ENCODE measurements at regions not wholly inside any gene's neighbourhood (a gene's known extent, or its start where the extent isn't known, plus 50 kb on each side); places are given as distances from the start of the nearest gene placed in this dataset.

GRCh38 chr9:38338342-38339018, 54.0 kb upstream of the ALDH1B1 start:
- TF ChIP-seq CTCF (IDR thresholded peaks at IDR 0.05; ENCODE audit: low read depth, low read length) (no peak), EZH2phosphoT487 (IDR thresholded peaks at IDR 0.05; ENCODE audit: low read depth) (no peak)

Measured in OCI-LY3 (cell line).